NCI-H748 (cell line): ENCODE measurements at regions not wholly inside any gene's neighbourhood (a gene's known extent, or its start where the extent isn't known, plus 50 kb on each side); places are given as distances from the start of the nearest gene placed in this dataset.

Source experiments
- DNase-seq: peaks from one replicate; lab custom pipeline; 2025; ENCODE audit not compliant: unreplicated experiment; lab: John Stamatoyannopoulos, UW

DNA sequence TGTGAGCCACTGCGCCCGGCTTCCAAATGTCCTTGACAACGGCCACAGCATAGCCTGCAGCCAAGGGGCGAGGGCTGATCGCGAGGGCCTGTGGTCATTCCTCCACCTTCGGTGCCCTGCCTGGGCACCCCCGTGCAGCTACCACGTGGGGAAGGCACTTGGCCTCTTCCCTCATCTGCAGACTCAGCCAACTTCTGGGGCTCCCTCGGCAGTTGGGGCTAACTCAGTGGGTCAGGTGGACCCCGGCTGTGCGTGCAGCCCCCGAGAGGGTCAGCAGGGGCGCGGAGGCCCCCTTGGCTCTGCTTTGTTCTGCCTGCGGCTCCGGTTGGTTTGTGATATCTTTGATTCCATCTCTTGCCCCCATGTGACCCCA lies 52.9 kb upstream of the BHLHE23 start:
- no peak for DNase-seq

DNA sequence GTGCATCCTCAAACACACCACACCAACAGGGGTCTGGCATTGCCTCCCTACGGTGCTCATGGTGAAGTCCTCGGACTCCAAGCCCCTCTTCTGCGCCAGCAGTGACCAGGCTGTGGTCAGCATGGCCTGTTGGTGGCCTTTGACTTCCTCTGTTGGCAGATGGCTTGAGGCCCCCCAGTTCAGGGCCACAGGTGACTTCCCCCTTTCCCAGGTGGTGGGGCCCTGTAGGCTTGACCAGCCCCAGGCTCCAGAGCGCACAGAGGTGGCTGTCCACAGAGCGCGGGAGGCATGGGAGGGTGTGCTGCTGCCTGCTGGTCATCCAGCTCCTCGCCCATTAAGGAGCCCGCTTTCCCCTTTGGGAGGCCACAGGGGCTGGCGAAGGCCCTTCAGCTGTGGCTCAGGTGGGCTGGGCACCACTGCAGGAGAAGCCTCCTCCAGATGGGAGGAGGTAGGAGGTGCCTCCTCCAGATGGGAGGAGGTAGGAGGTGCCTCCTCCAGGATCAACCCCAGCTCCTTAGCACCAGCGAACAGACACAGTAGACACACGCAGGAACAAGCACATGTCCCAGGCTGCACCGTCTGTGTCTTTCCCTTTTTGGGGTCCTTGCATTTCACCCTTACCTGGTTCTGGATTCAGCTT lies 52.1 kb upstream of the BHLHE23 start:
- DNase-seq = no peak

DNA sequence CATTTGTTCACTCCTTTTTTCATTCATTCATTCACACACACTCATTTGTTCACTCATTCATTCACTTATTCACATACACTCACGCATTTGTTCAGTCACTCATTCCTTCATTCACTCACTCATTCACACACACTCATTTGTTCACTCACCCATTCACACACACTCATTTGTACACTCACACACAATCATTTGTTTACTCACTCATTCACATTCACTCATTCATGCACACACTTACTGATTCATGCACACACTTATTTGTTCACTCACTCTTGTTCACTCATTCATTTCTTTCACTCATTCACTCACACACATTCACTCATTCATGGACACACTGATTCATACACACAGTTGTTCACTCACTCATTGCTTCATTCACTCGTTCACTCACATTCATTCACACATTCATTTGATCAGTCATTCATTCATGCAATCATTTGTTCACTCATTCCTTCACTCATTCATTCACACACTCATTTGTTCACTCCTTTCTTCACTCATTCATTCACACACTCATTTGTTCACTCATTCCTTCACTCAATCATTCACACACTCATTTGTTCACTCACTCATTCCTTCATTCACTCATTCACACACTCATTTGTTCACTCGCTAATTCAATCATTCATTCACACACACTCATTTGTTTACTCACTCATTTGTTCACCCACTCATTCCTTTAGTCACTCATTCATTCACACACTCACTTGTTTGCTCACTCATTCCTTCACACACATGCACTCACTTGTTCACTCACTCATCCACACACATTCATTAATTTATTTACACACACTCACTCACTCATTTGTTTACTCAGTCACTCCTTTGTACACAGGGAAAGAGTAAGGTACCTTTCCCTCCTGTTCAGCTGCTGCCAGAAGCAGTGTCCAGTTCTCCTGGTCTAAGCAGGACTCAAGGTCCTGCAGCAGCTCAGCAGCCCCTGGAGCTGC lies 50.7 kb upstream of the BHLHE23 start:
- no peak for DNase-seq

DNA sequence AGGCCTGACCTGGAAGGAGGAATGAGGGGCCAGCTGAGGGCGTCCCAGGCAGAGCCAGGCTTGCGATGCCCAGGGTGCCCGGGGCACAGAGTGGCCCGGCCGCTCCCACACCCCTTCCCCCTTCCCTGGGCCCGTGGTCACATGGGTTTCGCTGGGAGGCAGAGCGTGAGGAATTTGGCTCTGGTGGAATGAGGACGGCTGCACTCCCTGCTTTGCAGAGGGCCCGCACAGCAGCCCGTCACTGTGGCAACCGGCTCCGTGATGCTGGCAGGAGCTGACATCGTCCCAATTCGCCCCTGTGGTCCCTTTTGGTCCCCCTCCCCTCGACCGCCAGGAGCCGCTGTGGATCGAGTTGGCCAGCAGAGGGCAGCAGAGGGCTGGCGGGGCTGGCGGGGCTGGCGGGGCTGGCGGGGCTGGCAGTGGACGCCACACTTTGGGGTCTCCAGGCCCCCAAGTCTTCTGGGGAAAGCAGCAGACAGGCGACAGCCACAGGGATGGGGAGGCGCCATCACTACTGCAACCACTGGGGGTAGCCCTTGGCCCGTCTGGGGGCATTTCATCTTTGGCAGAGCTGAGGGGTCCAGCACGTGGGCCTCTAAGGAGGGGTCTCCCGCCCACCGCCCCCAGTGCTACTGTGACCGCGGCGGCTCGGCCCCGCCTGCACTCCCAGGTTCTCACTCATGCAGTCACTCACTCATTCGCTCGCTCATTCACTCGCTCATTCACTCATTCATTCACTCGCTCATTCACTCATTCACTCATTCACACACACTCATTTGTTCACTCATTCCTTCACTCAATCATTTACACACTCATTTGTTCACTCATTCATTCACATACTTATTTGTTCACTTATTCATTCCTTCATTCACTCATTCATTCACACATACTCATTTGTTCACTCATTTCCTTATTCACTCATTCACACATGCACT lies 49.7 kb upstream of the BHLHE23 start:
- peak; percentile 70 for DNase-seq
